Spleen (tissue), 11 donors: ENCODE measurements at regions not wholly inside any gene's neighbourhood (a gene's known extent, or its start where the extent isn't known, plus 50 kb on each side); places are given as distances from the start of the nearest gene placed in this dataset.
A peak's percentile ranks its signal among the peaks of the same experiment; 100 is the strongest.
"Not testable (repeated sequence)": the region's sequence is repeated elsewhere in the genome, so short reads cannot be mapped to it uniquely, and the experiment has no call there.

Experiments
- DNase-seq: peaks from one replicate; pipeline ENCODE4 v3.0.0-alpha.2; 2020
- H3K27ac ChIP-seq, 8 donors: fragments of 200-600 bp; sonication (generic) in 7 of 8; 1 replicate in 4 of 8; 2 replicates in 4 of 8; pipeline versions ENCODE4 v1.5.0 to v1.8.0; 2016 to 2021; ENCODE audit warnings: inconsistent platforms in 4 of 8, mild to moderate bottlenecking in 4 of 8, moderate library complexity in 1 of 8
- H3K27me3 ChIP-seq, 7 donors: fragments of 200-600 bp; sonication (generic) in 6 of 7; replicated peaks in 1 of 7; 1 replicate in 4 of 7; 2 replicates in 3 of 7; pipeline versions ENCODE4 v1.5.0 to v1.8.0; 2016 to 2021; ENCODE audit warnings: inconsistent platforms in 3 of 7, mild to moderate bottlenecking in 1 of 7
- H3K36me3 ChIP-seq, 6 donors: fragments of 200-600 bp; sonication (generic) in 5 of 6; 1 replicate in 4 of 6; 2 replicates in 2 of 6; pipeline versions ENCODE4 v1.5.0 to v1.8.0; 2016 to 2021; ENCODE audit warnings: inconsistent platforms in 2 of 6
- H3K4me1 ChIP-seq, 6 donors: fragments of 200-600 bp; sonication (generic) in 5 of 6; 1 replicate in 3 of 6; 2 replicates in 3 of 6; pipeline versions ENCODE4 v1.5.0 to v1.8.0; 2016 to 2021; ENCODE audit warnings: inconsistent platforms in 3 of 6
- H3K4me3 ChIP-seq, 8 donors: fragments of 200-600 bp; sonication (generic) in 7 of 8; 1 replicate in 4 of 8; 2 replicates in 4 of 8; pipeline versions ENCODE4 v1.5.0 to v1.8.0; 2016 to 2021; ENCODE audit warnings: inconsistent platforms in 4 of 8, mild to moderate bottlenecking in 4 of 8, moderate library complexity in 2 of 8
- H3K9me3 ChIP-seq, 8 donors: fragments of 200-600 bp; sonication (generic) in 7 of 8; 1 replicate in 4 of 8; 2 replicates in 4 of 8; pipeline versions ENCODE4 v1.5.0 to v1.8.0; 2016 to 2021; ENCODE audit warnings: inconsistent platforms in 4 of 8
- CTCF ChIP-seq, 11 experiments: fragments of 200-600 bp in 7 of 11; fragments of 450-650 bp in 4 of 11; sonication (generic) in 4 of 11; IDR thresholded peaks in 8 of 11; conservative IDR thresholded peaks in 3 of 11; 1 replicate in 7 of 11; 2 replicates in 4 of 11; pipeline versions ENCODE4 v1.4.0 to v1.8.0; 2016 to 2021; ENCODE audit warnings: antibody characterized with exemption in 11 of 11, inconsistent platforms in 4 of 11, mild to moderate bottlenecking in 1 of 11
- POLR2A ChIP-seq, 3 donors: fragments of 450-650 bp; IDR thresholded peaks; one replicate each; pipeline ENCODE4 v1.5.1; 2017; ENCODE audit warnings: antibody characterized with exemption in 3 of 3, mild to moderate bottlenecking in 1 of 3
- POLR2AphosphoS5 ChIP-seq, 3 donors: sonication (generic); formaldehyde crosslinking; IDR thresholded peaks; one replicate each; pipeline ENCODE4 v1.5.1; 2017; ENCODE audit warnings: antibody characterized with exemption in 3 of 3
- WGBS, 5 donors: extraction: QIAGEN DNeasy Blood & Tissue Kit in 3 of 5; methylation state at CpG; one replicate each; pipeline versions ENCODE4 v1.1.5 to v1.1.7; 2013 to 2018; 5-methylcytosine and 5-hydroxymethylcytosine counted together
- intact Hi-C: fragments of 100-400 bp; cut with DNase I; formaldehyde crosslinking; loops from one replicate; pipeline ENCODE4 v1.15.0; 2023; ENCODE audit warnings: low total_unique reads
- donor health status: healthy with polysubstance abuse.
- donor health status: DM: no; HTN: no; CAD: no; lungs with moderate emphysema.
- donor health status: DM: no; HTN: no; CAD: no.
- donor health status: Bipolar disorder and iron deficiency.
- donor health status: healthy.
- donor health status: DM: no; HTN: no; CAD: no.
- donor health status: DM: yes; HTN: yes; CAD: no.

- H3K4me3 ChIP-seq, result no peak overlapping the region
- peak; percentile 63 for DNase-seq
- no peaks in the 10 kb centered on the region for H3K9me3 ChIP-seq
- WGBS, 5 donors, result 83 to 96% (median 94%) methylated on average over 9 to 13 of the region's 13 CpGs
- H3K27me3 ChIP-seq, result peaks cover 0 to 8% (median 0%) of the 10 kb centered on the region in 7 donors
- TF ChIP-seq POLR2A (IDR thresholded peaks at IDR 0.05), result no peak
- TF ChIP-seq POLR2AphosphoS5 (IDR thresholded peaks at IDR 0.05), result no peak
- no peak for TF ChIP-seq CTCF (IDR thresholded peaks at IDR 0.05 in 8 of 11, conservative IDR thresholded peaks at IDR 0.05 in 3 of 11)
- peak overlapping the region in 4 of 8 donors; percentile 37 to 94 (median 52) for H3K27ac ChIP-seq
- intact Hi-C loops, result no loop called here
- H3K4me1 ChIP-seq, result peaks cover 18 to 70% (median 45%) of the 10 kb centered on the region in 6 donors
- H3K36me3 ChIP-seq, result no peaks in the 10 kb centered on the region
Measured at GRCh38 chr10:124150807-124151417, 57.5 kb upstream of the CHST15 start.

GRCh38 chr10:124150189-124150806, 56.9 kb upstream of the CHST15 start:
- Histone ChIP-seq H3K4me3 (no peak overlapping the region), H3K4me1 (peaks cover 17 to 72% (median 47%) of the 10 kb centered on the region in 6 donors), H3K36me3 (no peaks in the 10 kb centered on the region), H3K9me3 (no peaks in the 10 kb centered on the region), H3K27me3 (peaks cover 0 to 8% (median 0%) of the 10 kb centered on the region in 7 donors), H3K27ac (peak overlapping the region in 5 of 8 donors; percentile 37 to 94 (median 46))
- intact Hi-C loops, result no loop called here
- WGBS, 5 donors, result 88 to 91% (median 88%) methylated on average over 7 of the region's 7 CpGs
- peak; percentile 59 for DNase-seq
- TF ChIP-seq POLR2A (IDR thresholded peaks at IDR 0.05), result no peak
- no peak for TF ChIP-seq POLR2AphosphoS5 (IDR thresholded peaks at IDR 0.05)
- TF ChIP-seq CTCF (IDR thresholded peaks at IDR 0.05 in 8 of 11, conservative IDR thresholded peaks at IDR 0.05 in 3 of 11), result no peak

GRCh38 chr10:124149189-124150042, 56.0 kb upstream of the CHST15 start:
- peaks cover 0 to 8% (median 0%) of the 10 kb centered on the region in 7 donors for H3K27me3 ChIP-seq
- peak overlapping the region in 1 of 8 donors; percentile 19 for H3K4me3 ChIP-seq
- 60 to 70% (median 65%) methylated on average over 17 of the region's 17 CpGs for WGBS, 5 donors
- H3K9me3 ChIP-seq, result no peaks in the 10 kb centered on the region
- peak; percentile 78 for DNase-seq
- peak overlapping the region in 4 of 8 donors; percentile 37 to 94 (median 52) for H3K27ac ChIP-seq
- TF ChIP-seq CTCF (IDR thresholded peaks at IDR 0.05 in 8 of 11, conservative IDR thresholded peaks at IDR 0.05 in 3 of 11) (no peak), POLR2AphosphoS5 (IDR thresholded peaks at IDR 0.05) (peak in 1 of 3 donors; percentile 29)
- H3K36me3 ChIP-seq, result no peaks in the 10 kb centered on the region
- intact Hi-C loops, result no loop called here
- peaks cover 25 to 81% (median 56%) of the 10 kb centered on the region in 6 donors for H3K4me1 ChIP-seq

- WGBS, 5 donors, result 82 to 91% (median 85%) methylated on average over 7 of the region's 7 CpGs
- not testable (repeated sequence) for DNase-seq
- H3K4me1 ChIP-seq, result peaks cover 25 to 88% (median 56%) of the 10 kb centered on the region in 6 donors
Measured at GRCh38 chr10:124148509-124149188, 55.3 kb upstream of the CHST15 start.

More at GRCh38 chr10:124148509-124149188, 55.3 kb upstream of the CHST15 start:
- H3K4me3 ChIP-seq, H3K36me3 ChIP-seq, intact Hi-C loops, H3K27me3 ChIP-seq, H3K9me3 ChIP-seq: not testable (repeated sequence)
- peak overlapping the region in 1 of 8 donors; percentile 94 for H3K27ac ChIP-seq
